ENCODE measurements at regions not wholly inside any gene's neighbourhood (a gene's known extent, or its start where the extent isn't known, plus 50 kb on each side); places are given as distances from the start of the nearest gene placed in this dataset.

DNA sequence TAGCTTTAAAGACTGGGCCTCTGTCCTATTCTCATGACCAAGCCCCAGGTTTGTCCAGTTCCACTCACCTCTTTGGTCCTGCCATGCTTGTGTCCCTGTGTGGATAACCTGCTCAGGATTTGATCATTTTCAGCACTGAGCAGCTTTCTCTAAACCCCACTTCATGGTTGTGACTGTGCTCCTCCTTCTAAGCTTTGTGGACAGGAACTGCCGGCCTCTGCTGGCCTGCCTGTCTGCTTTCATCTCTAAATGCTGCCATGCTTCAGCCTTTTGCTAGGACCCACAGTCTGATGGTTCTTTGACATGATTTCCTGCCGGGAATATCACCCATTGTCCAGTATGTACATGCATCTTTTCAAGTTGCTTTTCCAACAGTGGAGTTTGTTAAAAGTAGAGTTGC lies 53.9 kb upstream of the STXBP6 start:
- Mint-ChIP-seq H3K4me1 (ENCODE audit: low read depth) (no peaks in the 10 kb centered on the region), H3K27ac (no peak overlapping the region), H3K36me3 (ENCODE audit: low read depth) (no peaks in the 10 kb centered on the region), H3K4me3 (no peak overlapping the region), H3K9me3 (no peaks in the 10 kb centered on the region), H3K27me3 (peaks cover 16% of the 10 kb centered on the region)
- ChIA-PET CTCF (no interaction called here), POLR2A (no interaction called here)
- TF ChIP-seq, protein P1, sequence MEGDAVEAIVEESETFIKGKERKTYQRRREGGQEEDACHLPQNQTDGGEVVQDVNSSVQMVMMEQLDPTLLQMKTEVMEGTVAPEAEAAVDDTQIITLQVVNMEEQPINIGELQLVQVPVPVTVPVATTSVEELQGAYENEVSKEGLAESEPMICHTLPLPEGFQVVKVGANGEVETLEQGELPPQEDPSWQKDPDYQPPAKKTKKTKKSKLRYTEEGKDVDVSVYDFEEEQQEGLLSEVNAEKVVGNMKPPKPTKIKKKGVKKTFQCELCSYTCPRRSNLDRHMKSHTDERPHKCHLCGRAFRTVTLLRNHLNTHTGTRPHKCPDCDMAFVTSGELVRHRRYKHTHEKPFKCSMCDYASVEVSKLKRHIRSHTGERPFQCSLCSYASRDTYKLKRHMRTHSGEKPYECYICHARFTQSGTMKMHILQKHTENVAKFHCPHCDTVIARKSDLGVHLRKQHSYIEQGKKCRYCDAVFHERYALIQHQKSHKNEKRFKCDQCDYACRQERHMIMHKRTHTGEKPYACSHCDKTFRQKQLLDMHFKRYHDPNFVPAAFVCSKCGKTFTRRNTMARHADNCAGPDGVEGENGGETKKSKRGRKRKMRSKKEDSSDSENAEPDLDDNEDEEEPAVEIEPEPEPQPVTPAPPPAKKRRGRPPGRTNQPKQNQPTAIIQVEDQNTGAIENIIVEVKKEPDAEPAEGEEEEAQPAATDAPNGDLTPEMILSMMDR (IDR thresholded peaks at IDR 0.05), result no peak
- no peaks in the 10 kb centered on the region for H3K27me3 ChIP-seq (ENCODE audit: control insufficient read depth in 1 of 2, insufficient read depth in 2 of 2, low read length in 2 of 2)
- no peak overlapping the region for H3K27ac ChIP-seq (ENCODE audit: low read depth in 1 of 2, low read length in 2 of 2)
- DNase-seq (no peak), ATAC-seq (ENCODE audit: poor library complexity) (no peak)
- intact Hi-C loops (cut with DNase I, micrococcal nuclease), result no loop called here
- H3K4me1 ChIP-seq (ENCODE audit: insufficient read depth, low read length), result no peaks in the 10 kb centered on the region
- H3K4me3 ChIP-seq (ENCODE audit: low read length), result no peak overlapping the region
- no peaks in the 10 kb centered on the region for H3K36me3 ChIP-seq (ENCODE audit: insufficient read depth, low read length)
- H3K9me3 ChIP-seq (ENCODE audit: control insufficient read depth in 1 of 2, insufficient read depth in 1 of 2, low read length in 2 of 2), result no peaks in the 10 kb centered on the region

DNA sequence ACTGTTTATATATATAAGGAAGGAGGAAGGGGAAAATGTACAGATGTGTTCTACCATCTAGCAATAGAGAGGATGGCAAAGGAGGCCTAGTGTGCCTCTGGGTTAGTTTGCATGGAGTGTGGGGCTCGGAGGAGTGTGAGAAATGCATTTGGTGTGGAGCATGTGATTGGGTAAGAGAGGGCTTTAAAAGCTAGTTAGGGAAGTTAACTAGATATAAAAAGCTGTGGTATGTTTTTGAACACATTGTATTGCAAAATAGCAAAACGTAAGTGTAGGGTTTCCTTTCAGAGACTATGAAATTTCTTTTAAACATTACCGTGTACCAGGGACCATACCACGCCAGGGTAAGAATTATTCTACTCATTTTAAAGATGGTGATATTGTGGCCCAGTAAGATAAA lies 53.3 kb upstream of the STXBP6 start:
- H3K36me3 Mint-ChIP-seq (ENCODE audit: low read depth), result no peaks in the 10 kb centered on the region
- intact Hi-C loops (cut with DNase I, micrococcal nuclease), result no loop called here
- Histone ChIP-seq H3K36me3 (ENCODE audit: insufficient read depth, low read length) (no peaks in the 10 kb centered on the region), H3K27me3 (ENCODE audit: control insufficient read depth in 1 of 2, insufficient read depth in 2 of 2, low read length in 2 of 2) (no peaks in the 10 kb centered on the region), H3K4me3 (ENCODE audit: low read length) (no peak overlapping the region), H3K4me1 (ENCODE audit: insufficient read depth, low read length) (no peaks in the 10 kb centered on the region), H3K9me3 (ENCODE audit: control insufficient read depth in 1 of 2, insufficient read depth in 1 of 2, low read length in 2 of 2) (no peaks in the 10 kb centered on the region), H3K27ac (ENCODE audit: low read depth in 1 of 2, low read length in 2 of 2) (no peak overlapping the region)
- ChIA-PET POLR2A (no interaction called here), CTCF (no interaction called here)
- ATAC-seq (ENCODE audit: poor library complexity) (no peak), DNase-seq (no peak)
- H3K4me1 Mint-ChIP-seq (ENCODE audit: low read depth), result no peaks in the 10 kb centered on the region
- H3K27me3 Mint-ChIP-seq, result peaks cover 16% of the 10 kb centered on the region
- TF ChIP-seq, protein P1 (IDR thresholded peaks at IDR 0.05), result no peak
- H3K27ac Mint-ChIP-seq, result no peak overlapping the region
- no peaks in the 10 kb centered on the region for H3K9me3 Mint-ChIP-seq
- H3K4me3 Mint-ChIP-seq, result no peak overlapping the region

DNA sequence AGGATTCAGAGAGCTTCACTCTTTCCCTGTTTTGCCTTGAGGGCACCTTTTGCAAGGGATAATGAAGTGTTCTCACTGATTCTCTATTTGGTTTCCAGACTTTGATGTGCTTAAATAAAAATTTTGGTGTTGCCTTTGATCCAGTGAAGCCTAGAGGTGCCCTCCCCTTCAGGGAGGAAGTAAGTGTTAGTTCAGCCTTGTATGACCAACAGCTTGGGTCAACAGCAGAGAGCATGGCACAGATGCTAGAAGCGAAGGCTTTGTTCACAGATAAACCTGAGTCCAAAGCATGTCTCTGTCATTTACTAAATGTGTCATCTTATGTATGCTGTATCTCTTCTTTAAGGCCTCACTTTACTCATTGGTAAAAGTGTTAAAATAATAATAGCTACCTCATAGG lies 52.8 kb upstream of the STXBP6 start:
- Mint-ChIP-seq H3K4me1 (ENCODE audit: low read depth) (no peaks in the 10 kb centered on the region), H3K9me3 (no peaks in the 10 kb centered on the region), H3K4me3 (no peak overlapping the region), H3K27ac (no peak overlapping the region), H3K36me3 (ENCODE audit: low read depth) (no peaks in the 10 kb centered on the region), H3K27me3 (peaks cover 14% of the 10 kb centered on the region)
- TF ChIP-seq, protein P1 (IDR thresholded peaks at IDR 0.05), result no peak
- intact Hi-C loops (cut with DNase I, micrococcal nuclease), result no loop called here
- Histone ChIP-seq H3K4me1 (ENCODE audit: insufficient read depth, low read length) (no peaks in the 10 kb centered on the region), H3K27me3 (ENCODE audit: control insufficient read depth in 1 of 2, insufficient read depth in 2 of 2, low read length in 2 of 2) (no peaks in the 10 kb centered on the region), H3K9me3 (ENCODE audit: control insufficient read depth in 1 of 2, insufficient read depth in 1 of 2, low read length in 2 of 2) (no peaks in the 10 kb centered on the region), H3K4me3 (ENCODE audit: low read length) (no peak overlapping the region), H3K36me3 (ENCODE audit: insufficient read depth, low read length) (no peaks in the 10 kb centered on the region), H3K27ac (ENCODE audit: low read depth in 1 of 2, low read length in 2 of 2) (no peak overlapping the region)
- ChIA-PET POLR2A (no interaction called here), CTCF (no interaction called here)
- DNase-seq (no peak), ATAC-seq (ENCODE audit: poor library complexity) (no peak)

All from CD4-positive, alpha-beta T cell (primary cell).